ENCODE measurements at regions not wholly inside any gene's neighbourhood (a gene's known extent, or its start where the extent isn't known, plus 50 kb on each side); places are given as distances from the start of the nearest gene placed in this dataset.
"Not testable (repeated sequence)": the region's sequence is repeated elsewhere in the genome, so short reads cannot be mapped to it uniquely, and the experiment has no call there.

- H3K4me1 ChIP-seq (ENCODE audit: control insufficient read depth, insufficient read depth, low read length); H3K36me3 ChIP-seq (ENCODE audit: control insufficient read depth, insufficient read depth, low read length); H3K9me3 ChIP-seq (ENCODE audit: control insufficient read depth, insufficient read depth, low read length); H3K27ac ChIP-seq (ENCODE audit: low read depth, low read length); H3K4me3 ChIP-seq (ENCODE audit: low read depth, low read length); DNase-seq (ENCODE audit: low read depth in 4 of 6, low spot score in 6 of 6); H3K27me3 ChIP-seq (ENCODE audit: control insufficient read depth, insufficient read depth, low read length): not testable (repeated sequence)
- WGBS (ENCODE audit: insufficient coverage): no CpG with 5 or more reads among the region's 9 CpGs
Measured at GRCh38 chr10:30682377-30683199, 53.0 kb upstream of the LYZL2 start.

GRCh38 chr10:30680908-30681307, 51.4 kb upstream of the LYZL2 start:
- WGBS (ENCODE audit: insufficient coverage): 60% methylated on average over 1 of the region's 1 CpG
- H3K27me3 ChIP-seq (ENCODE audit: control insufficient read depth, insufficient read depth, low read length): no peaks in the 10 kb centered on the region
- DNase-seq (ENCODE audit: low read depth in 4 of 6, low spot score in 6 of 6): no peak

More at GRCh38 chr10:30680908-30681307, 51.4 kb upstream of the LYZL2 start:
- no peak overlapping the region for H3K27ac ChIP-seq (ENCODE audit: low read depth, low read length)
- no peak overlapping the region for H3K4me3 ChIP-seq (ENCODE audit: low read depth, low read length)
- H3K36me3 ChIP-seq (ENCODE audit: control insufficient read depth, insufficient read depth, low read length): no peaks in the 10 kb centered on the region
- H3K4me1 ChIP-seq (ENCODE audit: control insufficient read depth, insufficient read depth, low read length): no peaks in the 10 kb centered on the region
- H3K9me3 ChIP-seq (ENCODE audit: control insufficient read depth, insufficient read depth, low read length): no peaks in the 10 kb centered on the region
